GM12892 (cell line): ENCODE measurements at regions not wholly inside any gene's neighbourhood (a gene's known extent, or its start where the extent isn't known, plus 50 kb on each side); places are given as distances from the start of the nearest gene placed in this dataset.

Experiments
- POLR2A ChIP-seq: IDR thresholded peaks from 2 replicates; pipeline ENCODE4 v1.6.1; 2011; ENCODE audit warnings: low read depth, low read length, control low read depth
- POLR2AphosphoS5 ChIP-seq: IDR thresholded peaks from 2 replicates; pipeline ENCODE4 v1.6.1; 2011; ENCODE audit warnings: low read depth, low read length, control low read depth
- TAF1 ChIP-seq: IDR thresholded peaks from 2 replicates; pipeline ENCODE4 v1.6.1; 2011; ENCODE audit warnings: low read depth, mild to moderate bottlenecking, control low read depth, low read length, borderline replicate concordance

GRCh38 chr9:27625751-27626150 lies 52.5 kb upstream of the C9orf72 start:
- TF ChIP-seq POLR2A = no peak
- no peak for TF ChIP-seq POLR2AphosphoS5
- no peak for TF ChIP-seq TAF1
